AG09309 (cell line): ENCODE measurements at regions not wholly inside any gene's neighbourhood (a gene's known extent, or its start where the extent isn't known, plus 50 kb on each side); places are given as distances from the start of the nearest gene placed in this dataset.

ENCODE experiments used
- DNase-seq: peaks from one replicate; pipeline ENCODE4 v3.0.0-alpha.2; 2010; ENCODE audit warnings: low read depth
- H3K4me3 ChIP-seq: 2 replicates; pipeline ENCODE4 v1.5.1; 2011; ENCODE audit warnings: mild to moderate bottlenecking, low read depth, low read length, moderate library complexity; ENCODE audit not compliant: control insufficient read depth
- CTCF ChIP-seq: IDR thresholded peaks from 2 replicates; pipeline ENCODE4 v1.5.1; 2011; ENCODE audit warnings: mild to moderate bottlenecking, low read depth, low read length, inconsistent platforms; ENCODE audit not compliant: insufficient read depth, control insufficient read depth; ENCODE audit errors: missing control alignments

DNA sequence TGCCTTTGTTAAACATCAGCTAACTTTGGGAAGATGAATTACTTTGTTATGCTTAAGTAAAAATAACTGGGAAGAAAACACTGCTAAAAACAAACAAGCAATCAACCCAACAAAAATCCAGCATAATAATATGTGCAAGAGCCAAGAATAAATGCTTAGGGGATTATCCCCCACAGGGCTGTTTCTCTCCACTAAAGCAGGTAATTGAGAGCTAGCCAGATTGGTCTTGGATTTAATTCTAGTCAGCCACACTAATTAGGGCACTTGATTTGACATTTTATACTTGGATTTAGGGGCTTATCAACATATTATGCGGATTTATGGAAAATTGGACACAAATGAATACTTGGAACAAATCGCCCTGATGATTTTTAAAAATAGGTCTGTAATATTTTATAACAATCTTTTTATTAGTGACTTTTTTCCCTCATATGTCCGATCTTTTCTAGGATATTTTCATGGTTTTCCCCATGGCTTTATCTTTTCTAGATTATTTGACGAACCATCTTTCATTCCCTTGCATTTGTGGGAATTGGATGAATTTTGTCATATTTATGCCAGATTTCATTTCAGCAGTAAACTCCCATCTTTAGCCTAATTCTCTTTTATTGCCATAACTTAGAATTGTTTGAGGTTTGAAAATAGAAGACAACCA lies 199.1 kb upstream of the NXPH2 start:
- DNase-seq: no peak
- no peak for TF ChIP-seq CTCF
- H3K4me3 ChIP-seq: no peak overlapping the region

DNA sequence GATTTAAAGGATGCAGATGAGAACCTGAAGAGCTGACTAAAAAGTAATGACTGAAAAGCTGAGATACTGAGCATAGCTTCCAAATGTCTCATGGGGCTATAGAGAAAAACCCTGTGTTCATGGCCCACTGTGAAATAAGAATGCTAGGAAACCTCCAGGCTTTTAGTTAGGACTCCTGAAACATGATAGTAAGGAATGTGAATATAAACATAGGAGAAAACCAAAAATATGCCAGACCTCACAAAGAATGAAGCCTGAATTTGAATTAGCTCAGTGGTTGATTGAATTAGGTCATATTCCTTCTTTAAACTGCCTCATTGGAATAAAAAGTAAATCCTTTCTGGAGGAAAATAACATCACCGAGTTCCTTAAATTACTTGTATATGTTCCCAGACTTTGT lies 194.5 kb upstream of the NXPH2 start:
- no peak for DNase-seq
- H3K4me3 ChIP-seq: no peak overlapping the region
- TF ChIP-seq CTCF: no peak

GRCh38 chr2:138964418-138964817 lies 184.2 kb upstream of the NXPH2 start:
- H3K4me3 ChIP-seq: no peak overlapping the region
- no peak for DNase-seq
- TF ChIP-seq CTCF: no peak

- no peak for DNase-seq
- no peak for TF ChIP-seq CTCF
- no peak overlapping the region for H3K4me3 ChIP-seq
Measured at GRCh38 chr2:138962686-138963085, 182.5 kb upstream of the NXPH2 start.

- DNase-seq: no peak
- no peak for TF ChIP-seq CTCF
- no peak overlapping the region for H3K4me3 ChIP-seq
Measured at GRCh38 chr2:138960191-138960590, 180.0 kb upstream of the NXPH2 start.

- DNase-seq: no peak
- H3K4me3 ChIP-seq: no peak overlapping the region
- no peak for TF ChIP-seq CTCF
Measured at GRCh38 chr2:138959031-138959430, 178.8 kb upstream of the NXPH2 start.

DNA sequence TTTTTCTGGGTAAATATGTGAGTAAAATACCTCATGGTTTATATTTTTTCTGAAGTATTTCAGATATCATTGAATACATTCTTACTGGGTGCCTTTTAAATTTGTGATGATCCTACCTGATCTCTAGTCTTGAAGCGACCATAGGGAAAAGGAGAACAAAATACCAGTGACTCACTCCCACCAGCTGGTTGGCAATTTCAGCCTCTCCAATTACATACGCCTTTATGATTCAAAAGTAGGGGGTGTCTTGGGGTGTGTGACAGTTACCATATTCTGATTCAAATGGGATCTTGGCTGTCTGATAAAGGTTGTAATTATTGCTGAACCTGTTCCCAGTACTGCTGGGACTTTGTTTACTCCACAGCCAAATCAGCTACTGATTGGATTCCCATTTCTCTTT lies 175.9 kb upstream of the NXPH2 start:
- no peak overlapping the region for H3K4me3 ChIP-seq
- no peak for DNase-seq
- TF ChIP-seq CTCF: no peak
